H1 (cell line): ENCODE measurements at regions not wholly inside any gene's neighbourhood (a gene's known extent, or its start where the extent isn't known, plus 50 kb on each side); places are given as distances from the start of the nearest gene placed in this dataset.

Experiments
- CTCF ChIA-PET: fragments of 300-600 bp; sonication (Branson Sonifier 250); formaldehyde crosslinking; loops from one replicate; lab custom pipeline; 2021; ENCODE audit not compliant: partially characterized antibody; lab: Charles Lee
- POLR2A ChIA-PET: fragments of 300-600 bp; sonication (Branson Sonifier 250); formaldehyde crosslinking; loops from one replicate; lab custom pipeline; 2021; ENCODE audit warnings: inconsistent platforms; ENCODE audit not compliant: partially characterized antibody; lab: Charles Lee
- DNase-seq, 2 experiments: peaks; one replicate each; pipeline versions ENCODE4 v3.0.0 to v3.0.0-alpha.2; 2010 to 2022; ENCODE audit warnings: low spot score in 2 of 2, low read depth in 1 of 2, mixed read lengths in 1 of 2
- FAIRE-seq: peaks from 2 replicates; lab custom pipeline; 2011; peaks lifted over from hg19 to GRCh38; lab: Jason Lieb, UNC
- H2AFZ ChIP-seq: 2 replicates; pipeline ENCODE4 v1.8.1; 2012; ENCODE audit warnings: low read length, inconsistent platforms
- H2AK5ac ChIP-seq: 2 replicates; pipeline ENCODE4 v1.6.1; 2013; ENCODE audit warnings: low read depth, low read length
- H2BK120ac ChIP-seq: replicated peaks from 2 replicates; pipeline ENCODE3; 2013; ENCODE audit warnings: low read depth, low read length, inconsistent platforms
- H2BK12ac ChIP-seq: 2 replicates; pipeline ENCODE4 v1.6.1; 2013; ENCODE audit warnings: low read depth, low read length
- H2BK15ac ChIP-seq: 2 replicates; pipeline ENCODE4 v1.6.1; 2013; ENCODE audit warnings: low read length
- H2BK20ac ChIP-seq: 2 replicates; pipeline ENCODE4 v1.6.1; 2013; ENCODE audit warnings: low read length
- H2BK5ac ChIP-seq: 2 replicates; pipeline ENCODE4 v1.6.1; 2013; ENCODE audit warnings: low read depth, low read length
- H3K14ac ChIP-seq: 2 replicates; pipeline ENCODE4 v1.6.1; 2013; ENCODE audit warnings: inconsistent platforms; ENCODE audit not compliant: insufficient read length
- H3K18ac ChIP-seq: 2 replicates; pipeline ENCODE4 v1.6.1; 2013; ENCODE audit warnings: low read length; ENCODE audit errors: extremely low read depth
- H3K23ac ChIP-seq: 2 replicates; pipeline ENCODE4 v1.6.1; 2013; ENCODE audit warnings: inconsistent platforms; ENCODE audit not compliant: insufficient read length
- H3K23me2 ChIP-seq: 2 replicates; pipeline ENCODE4 v1.6.1; 2013; ENCODE audit warnings: low read depth, low read length
- H3K27ac ChIP-seq: 2 replicates; pipeline ENCODE4 v1.6.1; 2011; ENCODE audit warnings: low read depth, low read length, inconsistent platforms
- H3K27me3 ChIP-seq, 4 experiments: replicated peaks in 1 of 4; 1 replicate in 1 of 4; 2 replicates in 3 of 4; pipeline versions ENCODE4 v1.6.1 to v1.8.1; 2011 to 2013; ENCODE audit warnings: low read length in 3 of 4, mild to moderate bottlenecking in 3 of 4, inconsistent platforms in 2 of 4, mixed read lengths in 2 of 4, moderate library complexity in 1 of 4; ENCODE audit not compliant: control insufficient read depth in 3 of 4, insufficient read depth in 3 of 4; ENCODE audit errors: extremely low read depth in 1 of 4
- H3K36me3 ChIP-seq, 4 experiments: 2 replicates each; pipeline versions ENCODE4 v1.6.1 to v1.8.1; 2011 to 2013; ENCODE audit warnings: mild to moderate bottlenecking in 4 of 4, low read length in 3 of 4, moderate library complexity in 2 of 4, control low read depth in 1 of 4, inconsistent platforms in 1 of 4; ENCODE audit not compliant: insufficient read depth in 4 of 4, control insufficient read depth in 2 of 4
- H3K4ac ChIP-seq: replicated peaks from 2 replicates; pipeline ENCODE3; 2013; ENCODE audit warnings: low read length, low read depth, mixed read lengths, inconsistent platforms; ENCODE audit not compliant: insufficient read length
- H3K4me1 ChIP-seq, 4 experiments: replicated peaks in 1 of 4; 1 replicate in 1 of 4; 2 replicates in 3 of 4; pipeline versions ENCODE4 v1.6.1 to v1.8.1; 2011 to 2013; ENCODE audit warnings: low read length in 3 of 4, inconsistent platforms in 2 of 4, mixed read lengths in 1 of 4; ENCODE audit not compliant: insufficient read depth in 4 of 4, control insufficient read depth in 3 of 4
- H3K4me2 ChIP-seq, 2 experiments: 2 replicates each; pipeline versions ENCODE4 v1.6.1 to v1.8.1; 2011 to 2013; ENCODE audit warnings: low read depth in 2 of 2, low read length in 2 of 2, control low read depth in 1 of 2, inconsistent platforms in 1 of 2, mild to moderate bottlenecking in 1 of 2; ENCODE audit not compliant: insufficient read depth in 1 of 2
- H3K4me3 ChIP-seq, 4 experiments: fragments of 200-600, 300-600 bp in 1 of 4; sonication (generic), shearing (Covaris generic), sonication (Bioruptor Twin) in 1 of 4; 2 replicates each; pipeline versions ENCODE4 v1.5.1 to v1.8.1; 2011 to 2016; ENCODE audit warnings: low read length in 4 of 4, low read depth in 3 of 4, control low read depth in 2 of 4, inconsistent platforms in 2 of 4, mild to moderate bottlenecking in 2 of 4, mixed read lengths in 1 of 4, moderate library complexity in 1 of 4; ENCODE audit not compliant: insufficient read depth in 2 of 4; ENCODE audit errors: extremely low read depth in 1 of 4
- H3K56ac ChIP-seq: replicated peaks from 2 replicates; pipeline ENCODE3; 2013; ENCODE audit warnings: low read depth, mild to moderate bottlenecking, mixed read lengths, low read length, inconsistent platforms; ENCODE audit not compliant: insufficient read length
- H3K79me1 ChIP-seq: 2 replicates; pipeline ENCODE4 v1.6.1; 2013; ENCODE audit warnings: low read depth, low read length, control low read depth
- H3K79me2 ChIP-seq, 2 experiments: 2 replicates each; pipeline versions ENCODE4 v1.6.1 to v1.8.1; 2012 to 2013; ENCODE audit warnings: low read length in 2 of 2, mild to moderate bottlenecking in 2 of 2, inconsistent platforms in 1 of 2; ENCODE audit not compliant: insufficient read depth in 2 of 2, control insufficient read depth in 1 of 2
- H3K9ac ChIP-seq, 4 experiments: replicated peaks in 1 of 4; 1 replicate in 1 of 4; 2 replicates in 3 of 4; pipeline versions ENCODE4 v1.6.1 to v1.8.1; 2011 to 2013; ENCODE audit warnings: low read depth in 3 of 4, low read length in 3 of 4, control low read depth in 2 of 4, mild to moderate bottlenecking in 2 of 4, moderate library complexity in 2 of 4, inconsistent platforms in 1 of 4; ENCODE audit errors: extremely low read depth in 1 of 4
- H3K9me3 ChIP-seq, 2 experiments: 2 replicates each; pipeline versions ENCODE4 v1.6.1 to v1.8.1; 2012 to 2013; ENCODE audit warnings: mild to moderate bottlenecking in 2 of 2, moderate library complexity in 2 of 2, control low read depth in 1 of 2, inconsistent platforms in 1 of 2, low read depth in 1 of 2, low read length in 1 of 2, mixed read lengths in 1 of 2; ENCODE audit not compliant: insufficient read depth in 2 of 2
- H4K20me1 ChIP-seq, 2 experiments: replicated peaks in 1 of 2; 2 replicates each; pipeline versions ENCODE3 to v1.8.1; 2011 to 2013; ENCODE audit warnings: inconsistent platforms in 2 of 2, low read length in 2 of 2, mild to moderate bottlenecking in 1 of 2; ENCODE audit not compliant: insufficient read depth in 2 of 2, control insufficient read depth in 1 of 2
- H4K5ac ChIP-seq: 2 replicates; pipeline ENCODE4 v1.6.1; 2013; ENCODE audit warnings: low read length, low read depth, mixed read lengths, inconsistent platforms; ENCODE audit not compliant: insufficient read length
- H4K8ac ChIP-seq: 2 replicates; pipeline ENCODE4 v1.8.0; 2013; ENCODE audit warnings: mild to moderate bottlenecking, moderate library complexity, low read length, inconsistent platforms; ENCODE audit not compliant: insufficient read depth; ENCODE audit errors: extremely low read depth
- H4K91ac ChIP-seq: replicated peaks from 2 replicates; pipeline ENCODE3; 2013; ENCODE audit warnings: low read length, mixed read lengths, inconsistent platforms; ENCODE audit not compliant: insufficient read length
- RBBP5 ChIP-seq: IDR thresholded peaks from 2 replicates; pipeline ENCODE4 v1.7.1; 2012; ENCODE audit warnings: low read depth, mild to moderate bottlenecking, inconsistent platforms, low read length, moderate library complexity, borderline replicate concordance
- WGBS, 2 experiments: shearing (Covaris generic) in 1 of 2; methylation state at CpG; one replicate each; pipeline versions ENCODE4 v1.1.6 to v1.1.7; 2013 to 2015; ENCODE audit warnings: low lambda C conversion rate in 2 of 2, mixed read lengths in 2 of 2, inconsistent platforms in 1 of 2, low coverage in 1 of 2, missing lambda C conversion rate in 1 of 2; ENCODE audit not compliant: insufficient replicate concordance in 2 of 2, insufficient coverage in 1 of 2, insufficient read length in 1 of 2; ENCODE audit errors: extremely low coverage in 1 of 2, missing lambda C conversion rate in 1 of 2; 5-methylcytosine and 5-hydroxymethylcytosine counted together
- TF ChIP-seq, protein P1 (sequence below), 3 experiments: IDR thresholded peaks; 1 replicate in 2 of 3; 2 replicates in 1 of 3; pipeline versions ENCODE4 v1.5.1 to v1.6.1; 2011; ENCODE audit warnings: low read length in 3 of 3, mild to moderate bottlenecking in 3 of 3, inconsistent platforms in 2 of 3, low read depth in 1 of 3, moderate library complexity in 1 of 3; ENCODE audit not compliant: insufficient read depth in 1 of 3; ENCODE audit errors: control extremely low read depth in 1 of 3

DNA sequence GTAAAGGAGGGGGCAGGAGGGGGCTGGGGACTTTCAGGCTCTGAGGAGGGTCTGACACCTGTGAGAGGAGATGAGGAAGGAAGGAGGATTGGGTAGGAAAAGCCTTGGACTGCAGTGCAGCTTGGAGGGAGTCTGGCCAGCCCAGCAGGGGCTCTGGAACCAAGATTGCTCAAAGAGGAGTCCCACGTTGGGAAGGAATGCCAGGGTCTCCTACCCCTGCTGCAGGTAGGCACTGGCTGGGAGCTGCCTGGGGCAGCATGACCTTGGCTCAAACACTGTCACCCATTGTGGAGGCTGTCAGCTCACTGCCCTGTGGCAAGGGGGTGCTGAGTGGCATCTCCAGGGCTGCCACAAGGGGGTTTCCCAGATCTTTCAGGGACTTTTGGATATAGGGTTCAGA is 94.5 kb downstream of the RPS6KA4 start:
- no peak for TF ChIP-seq RBBP5
- TF ChIP-seq, protein P1, sequence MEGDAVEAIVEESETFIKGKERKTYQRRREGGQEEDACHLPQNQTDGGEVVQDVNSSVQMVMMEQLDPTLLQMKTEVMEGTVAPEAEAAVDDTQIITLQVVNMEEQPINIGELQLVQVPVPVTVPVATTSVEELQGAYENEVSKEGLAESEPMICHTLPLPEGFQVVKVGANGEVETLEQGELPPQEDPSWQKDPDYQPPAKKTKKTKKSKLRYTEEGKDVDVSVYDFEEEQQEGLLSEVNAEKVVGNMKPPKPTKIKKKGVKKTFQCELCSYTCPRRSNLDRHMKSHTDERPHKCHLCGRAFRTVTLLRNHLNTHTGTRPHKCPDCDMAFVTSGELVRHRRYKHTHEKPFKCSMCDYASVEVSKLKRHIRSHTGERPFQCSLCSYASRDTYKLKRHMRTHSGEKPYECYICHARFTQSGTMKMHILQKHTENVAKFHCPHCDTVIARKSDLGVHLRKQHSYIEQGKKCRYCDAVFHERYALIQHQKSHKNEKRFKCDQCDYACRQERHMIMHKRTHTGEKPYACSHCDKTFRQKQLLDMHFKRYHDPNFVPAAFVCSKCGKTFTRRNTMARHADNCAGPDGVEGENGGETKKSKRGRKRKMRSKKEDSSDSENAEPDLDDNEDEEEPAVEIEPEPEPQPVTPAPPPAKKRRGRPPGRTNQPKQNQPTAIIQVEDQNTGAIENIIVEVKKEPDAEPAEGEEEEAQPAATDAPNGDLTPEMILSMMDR (IDR thresholded peaks at IDR 0.05; ENCODE audit: control extremely low read depth in 1 of 3, insufficient read depth in 1 of 3, low read depth in 1 of 3, low read length in 3 of 3): peak in 1 of 3 experiments; percentile 3; a peak in 1 of 4 replicates
- H4K20me1 ChIP-seq: no peaks in the 10 kb centered on the region
- DNase-seq: no peak

More for the DNA sequence above, 94.5 kb downstream of the RPS6KA4 start:
- Histone ChIP-seq H3K23me2 (peaks cover 5% of the 10 kb centered on the region; the same call in 1 of the 2 replicates), H3K9ac (no peak overlapping the region), H3K79me1 (no peaks in the 10 kb centered on the region), H3K4me1 (peaks cover 2 to 7% (median 6%) of the 10 kb centered on the region in 4 experiments), H2AFZ (no peak overlapping the region), H3K4ac (no peak overlapping the region), H2BK20ac (no peak overlapping the region), H3K14ac (no peak overlapping the region), H3K4me2 (no peak overlapping the region), H3K56ac (no peak overlapping the region), H3K4me3 (no peak overlapping the region), H3K36me3 (no peaks in the 10 kb centered on the region), H3K9me3 (no peaks in the 10 kb centered on the region), H3K18ac (no peak overlapping the region), H2BK12ac (no peak overlapping the region), H2AK5ac (no peak overlapping the region), H2BK15ac (no peak overlapping the region), H3K79me2 (no peaks in the 10 kb centered on the region), H4K91ac (no peak overlapping the region), H2BK120ac (no peak overlapping the region), H3K27ac (no peak overlapping the region), H4K5ac (no peak overlapping the region), H3K27me3 (peaks cover 0 to 17% (median 8%) of the 10 kb centered on the region in 4 experiments; a peak in 5 of 7 replicates), H3K23ac (no peak overlapping the region), H4K8ac (no peak overlapping the region), H2BK5ac (no peak overlapping the region)
- ChIA-PET CTCF (interaction anchor here (1.1 to 9.8 kb wide), 10 partner anchors 15 to 285 kb away, joined by 3 to 165 read pairs (median 3); no protein-coding TSS in a partner anchor), POLR2A (interaction anchor here (1.0 kb wide), 1 partner anchor 113 kb away, joined by 3 read pairs; no protein-coding TSS in a partner anchor)
- 67% methylated on average over 1 of the region's 1 CpG; no CpG with 5 or more reads in 1 of the 2 experiments for WGBS, 2 experiments
- FAIRE-seq: no peak
